GM12878 (cell line): ENCODE measurements at regions not wholly inside any gene's neighbourhood (a gene's known extent, or its start where the extent isn't known, plus 50 kb on each side); places are given as distances from the start of the nearest gene placed in this dataset.

Experiments
- BACH1 ChIP-seq: fragments of 450-650 bp; IDR thresholded peaks from 2 replicates; pipeline ENCODE4 v1.6.1; 2017; ENCODE audit warnings: mild to moderate bottlenecking, borderline replicate concordance
- CREB1 ChIP-seq: IDR thresholded peaks from 2 replicates; pipeline ENCODE4 v1.6.1; 2012; ENCODE audit warnings: low read depth, mild to moderate bottlenecking, inconsistent platforms
- CTCF ChIP-seq, 3 experiments: IDR thresholded peaks in 2 of 3; conservative IDR thresholded peaks in 1 of 3; 2 replicates each; pipeline ENCODE4 v1.5.1; 2011; ENCODE audit warnings: low read depth in 3 of 3, low read length in 3 of 3, mild to moderate bottlenecking in 3 of 3, control low read depth in 2 of 3, moderate library complexity in 2 of 3, inconsistent platforms in 1 of 3, mixed read lengths in 1 of 3; ENCODE audit not compliant: control insufficient read depth in 2 of 3, insufficient read depth in 1 of 3; ENCODE audit errors: extremely low read depth in 1 of 3
- EZH2 ChIP-seq: IDR thresholded peaks from 2 replicates; pipeline ENCODE4 v1.6.1; 2012; ENCODE audit warnings: low read depth, mild to moderate bottlenecking, control low read depth, inconsistent platforms, low read length, borderline replicate concordance; ENCODE audit not compliant: control insufficient read depth
- KAT2A ChIP-seq: conservative IDR thresholded peaks from 2 replicates; pipeline ENCODE4 v1.6.1; 2011; ENCODE audit warnings: low read depth, low read length; ENCODE audit not compliant: control insufficient read depth
- MAX ChIP-seq: IDR thresholded peaks from 2 replicates; pipeline ENCODE4 v1.6.1; 2012; ENCODE audit warnings: low read depth, low read length, improper control_type of control experiment
- NFYB ChIP-seq: IDR thresholded peaks from 2 replicates; pipeline ENCODE4 v1.6.1; 2011; ENCODE audit warnings: low read depth, mild to moderate bottlenecking, low read length, improper control_type of control experiment, moderate library complexity; ENCODE audit not compliant: insufficient read depth
- PAX8 ChIP-seq: fragments of 450-650 bp; IDR thresholded peaks from 2 replicates; pipeline ENCODE4 v1.6.1; 2017; ENCODE audit warnings: mild to moderate bottlenecking, moderate library complexity
- PML ChIP-seq: IDR thresholded peaks from 2 replicates; pipeline ENCODE4 v1.6.1; 2012; ENCODE audit warnings: low read length, inconsistent platforms
- POLR2A ChIP-seq: IDR thresholded peaks from 2 replicates; pipeline ENCODE4 v1.6.1; 2011; ENCODE audit warnings: low read depth, mild to moderate bottlenecking, low read length
- POLR2AphosphoS5 ChIP-seq: IDR thresholded peaks from 2 replicates; pipeline ENCODE4 v1.6.1; 2011; ENCODE audit warnings: mild to moderate bottlenecking, low read length, inconsistent platforms
- SUZ12 ChIP-seq: fragments of 200-600 bp; sonication (generic); IDR thresholded peaks from one replicate; pipeline ENCODE4 v1.6.1; 2018; ENCODE audit warnings: antibody characterized with exemption, mild to moderate bottlenecking; ENCODE audit not compliant: unreplicated experiment

- no peak for TF ChIP-seq MAX
- TF ChIP-seq POLR2A, result no peak
- TF ChIP-seq CREB1, result peak; percentile 62; the same call in 1 of the 2 replicates
- TF ChIP-seq CTCF (IDR thresholded peaks at IDR 0.05 in 2 of 3, conservative IDR thresholded peaks at IDR 0.05 in 1 of 3; ENCODE audit: control insufficient read depth in 2 of 3, extremely low read depth in 1 of 3, insufficient read depth in 1 of 3, low read depth in 3 of 3, low read length in 3 of 3), result no peak
- peak; percentile 47; the same call in 1 of the 2 replicates for TF ChIP-seq PML
- no peak for TF ChIP-seq BACH1
- TF ChIP-seq KAT2A, result no peak
- TF ChIP-seq POLR2AphosphoS5, result no peak
- TF ChIP-seq EZH2, result no peak
- no peak for TF ChIP-seq NFYB
- no peak for TF ChIP-seq SUZ12
- TF ChIP-seq PAX8, result no peak
Measured at GRCh38 chr5:89930591-89931392, 478.8 kb downstream of the CETN3 start.
